Neutrophil (primary cell): ENCODE measurements at regions not wholly inside any gene's neighbourhood (a gene's known extent, or its start where the extent isn't known, plus 50 kb on each side); places are given as distances from the start of the nearest gene placed in this dataset.

Experiments
- H3K27ac ChIP-seq: fragments of 200-600 bp; sonication (generic); 2 replicates; pipeline ENCODE4 v1.5.1; 2016; ENCODE audit warnings: mild to moderate bottlenecking, moderate library complexity
- H3K27me3 ChIP-seq: fragments of 200-600 bp; sonication (generic); 2 replicates; pipeline ENCODE4 v1.6.0; 2016; ENCODE audit warnings: mild to moderate bottlenecking
- H3K36me3 ChIP-seq: fragments of 200-600 bp; sonication (generic); 2 replicates; pipeline ENCODE4 v1.5.1; 2017
- H3K4me1 ChIP-seq, 2 experiments: fragments of 200-600 bp in 1 of 2; sonication (generic) in 1 of 2; 1 replicate in 1 of 2; 2 replicates in 1 of 2; pipeline versions ENCODE4 v1.5.1 to v1.6.1; 2013 to 2016; ENCODE audit warnings: low read depth in 1 of 2, low read length in 1 of 2, mild to moderate bottlenecking in 1 of 2, moderate library complexity in 1 of 2; ENCODE audit not compliant: control insufficient read depth in 1 of 2, insufficient read depth in 1 of 2
- H3K4me3 ChIP-seq, 2 experiments: fragments of 200-600 bp in 1 of 2; sonication (generic) in 1 of 2; 1 replicate in 1 of 2; 2 replicates in 1 of 2; pipeline ENCODE4 v1.5.1; 2013 to 2016; ENCODE audit warnings: low read depth in 1 of 2, low read length in 1 of 2, mild to moderate bottlenecking in 1 of 2, moderate library complexity in 1 of 2
- H3K9me3 ChIP-seq: fragments of 200-600 bp; sonication (generic); 2 replicates; pipeline ENCODE4 v1.5.1; 2016
- TF ChIP-seq, protein P1 (sequence below): fragments of 200-600 bp; sonication (generic); IDR thresholded peaks from 2 replicates; pipeline ENCODE4 v1.5.1; 2016; ENCODE audit warnings: antibody characterized with exemption

DNA sequence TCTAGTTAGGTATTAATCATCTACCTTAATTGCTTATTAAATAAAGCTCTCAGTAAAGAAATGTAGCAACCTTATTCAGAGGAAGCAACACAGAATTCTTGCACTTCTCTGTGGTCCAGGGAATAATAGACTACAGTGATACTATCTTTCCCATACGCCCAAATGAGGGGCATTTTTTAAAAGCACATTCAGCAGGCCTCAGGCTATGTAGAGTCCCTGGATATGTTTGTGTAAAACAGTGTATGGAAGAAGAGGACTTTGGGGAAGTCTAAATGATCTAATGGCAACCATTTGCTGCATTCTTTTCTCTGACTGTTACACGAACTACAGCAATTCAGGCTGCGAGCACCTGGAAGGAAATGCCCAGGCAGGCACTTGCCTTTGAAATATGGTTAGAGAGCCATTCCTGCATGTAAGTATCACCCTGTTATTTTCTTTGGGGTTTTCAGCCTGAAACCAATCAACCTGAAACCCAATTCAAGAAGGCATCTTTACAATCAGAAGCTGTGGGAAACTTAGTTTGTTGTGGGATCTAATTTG, 1814.7 kb upstream of the CELF4 start:
- Histone ChIP-seq H3K4me1 (no peaks in the 10 kb centered on the region), H3K27me3 (no peaks in the 10 kb centered on the region), H3K4me3 (no peak overlapping the region), H3K9me3 (no peaks in the 10 kb centered on the region), H3K36me3 (no peaks in the 10 kb centered on the region), H3K27ac (no peak overlapping the region)
- TF ChIP-seq, protein P1, sequence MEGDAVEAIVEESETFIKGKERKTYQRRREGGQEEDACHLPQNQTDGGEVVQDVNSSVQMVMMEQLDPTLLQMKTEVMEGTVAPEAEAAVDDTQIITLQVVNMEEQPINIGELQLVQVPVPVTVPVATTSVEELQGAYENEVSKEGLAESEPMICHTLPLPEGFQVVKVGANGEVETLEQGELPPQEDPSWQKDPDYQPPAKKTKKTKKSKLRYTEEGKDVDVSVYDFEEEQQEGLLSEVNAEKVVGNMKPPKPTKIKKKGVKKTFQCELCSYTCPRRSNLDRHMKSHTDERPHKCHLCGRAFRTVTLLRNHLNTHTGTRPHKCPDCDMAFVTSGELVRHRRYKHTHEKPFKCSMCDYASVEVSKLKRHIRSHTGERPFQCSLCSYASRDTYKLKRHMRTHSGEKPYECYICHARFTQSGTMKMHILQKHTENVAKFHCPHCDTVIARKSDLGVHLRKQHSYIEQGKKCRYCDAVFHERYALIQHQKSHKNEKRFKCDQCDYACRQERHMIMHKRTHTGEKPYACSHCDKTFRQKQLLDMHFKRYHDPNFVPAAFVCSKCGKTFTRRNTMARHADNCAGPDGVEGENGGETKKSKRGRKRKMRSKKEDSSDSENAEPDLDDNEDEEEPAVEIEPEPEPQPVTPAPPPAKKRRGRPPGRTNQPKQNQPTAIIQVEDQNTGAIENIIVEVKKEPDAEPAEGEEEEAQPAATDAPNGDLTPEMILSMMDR: no peak

DNA sequence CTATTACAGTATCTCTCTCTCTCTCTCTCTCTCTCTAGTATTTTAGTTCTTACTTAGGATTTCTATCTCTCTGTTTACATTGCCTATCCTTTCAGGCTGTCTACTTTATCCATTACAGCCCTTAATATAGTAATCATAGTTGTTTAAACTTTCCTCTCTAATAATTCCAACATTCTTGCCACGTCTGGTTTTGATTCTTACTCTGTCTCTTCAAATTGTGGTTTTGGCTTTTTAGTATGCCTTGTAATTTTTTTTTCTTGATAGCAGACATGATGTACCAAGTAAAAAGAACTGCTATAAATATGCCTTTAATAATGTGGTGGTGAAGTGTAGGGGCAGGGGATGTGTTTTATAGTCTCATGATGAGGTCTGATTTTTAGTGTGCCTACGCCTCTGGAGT, 1809.5 kb upstream of the CELF4 start:
- Histone ChIP-seq H3K9me3 (no peaks in the 10 kb centered on the region), H3K36me3 (no peaks in the 10 kb centered on the region), H3K4me3 (no peak overlapping the region), H3K4me1 (no peaks in the 10 kb centered on the region), H3K27ac (no peak overlapping the region), H3K27me3 (no peaks in the 10 kb centered on the region)
- TF ChIP-seq, protein P1: no peak

GRCh38 chr18:39371996-39372395, 1806.4 kb upstream of the CELF4 start:
- no peaks in the 10 kb centered on the region for H3K9me3 ChIP-seq
- H3K4me3 ChIP-seq: no peak overlapping the region
- no peak overlapping the region for H3K27ac ChIP-seq
- no peaks in the 10 kb centered on the region for H3K4me1 ChIP-seq
- TF ChIP-seq, protein P1: no peak
- H3K36me3 ChIP-seq: no peaks in the 10 kb centered on the region
- no peaks in the 10 kb centered on the region for H3K27me3 ChIP-seq

DNA sequence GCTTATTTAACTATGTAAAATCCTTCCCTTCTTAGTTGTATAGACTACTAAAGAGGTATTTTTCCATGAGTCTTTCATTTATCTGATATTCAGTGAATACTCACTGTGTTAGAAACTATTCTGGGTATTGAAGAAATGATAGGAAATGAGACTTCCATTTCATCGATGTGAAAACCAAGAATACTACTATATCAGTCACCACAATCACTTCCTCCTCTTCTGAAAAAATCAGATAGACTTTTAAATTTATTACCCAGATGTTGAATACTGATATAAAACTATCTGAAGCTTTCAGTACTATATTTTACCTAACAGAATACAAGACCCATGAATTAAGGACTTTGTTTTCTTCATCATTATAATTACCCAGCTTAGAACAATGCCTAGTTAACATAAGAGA, 1801.1 kb upstream of the CELF4 start:
- H3K9me3 ChIP-seq: no peaks in the 10 kb centered on the region
- H3K27ac ChIP-seq: no peak overlapping the region
- no peak overlapping the region for H3K4me3 ChIP-seq
- H3K4me1 ChIP-seq: no peaks in the 10 kb centered on the region
- H3K27me3 ChIP-seq: no peaks in the 10 kb centered on the region
- TF ChIP-seq, protein P1: no peak
- H3K36me3 ChIP-seq: no peaks in the 10 kb centered on the region

GRCh38 chr18:39365836-39366485, 1800.4 kb upstream of the CELF4 start:
- H3K9me3 ChIP-seq: no peaks in the 10 kb centered on the region
- H3K4me3 ChIP-seq: no peak overlapping the region
- no peaks in the 10 kb centered on the region for H3K4me1 ChIP-seq
- no peaks in the 10 kb centered on the region for H3K36me3 ChIP-seq
- TF ChIP-seq, protein P1: no peak
- no peaks in the 10 kb centered on the region for H3K27me3 ChIP-seq
- no peak overlapping the region for H3K27ac ChIP-seq
